ENCODE measurements at regions not wholly inside any gene's neighbourhood (a gene's known extent, or its start where the extent isn't known, plus 50 kb on each side); places are given as distances from the start of the nearest gene placed in this dataset.

GRCh38 chr13:48851707-48852106, 124.0 kb upstream of the FNDC3A start:
- TF ChIP-seq POLR2A (IDR thresholded peaks at IDR 0.05; ENCODE audit: low read depth, low read length) (no peak), SPI1 (IDR thresholded peaks at IDR 0.05; ENCODE audit: low read depth, low read length) (no peak), POLR2AphosphoS5 (IDR thresholded peaks at IDR 0.05; ENCODE audit: low read depth, low read length) (no peak), POU2F2 (IDR thresholded peaks at IDR 0.05; ENCODE audit: low read depth, low read length) (no peak), PAX5 (IDR thresholded peaks at IDR 0.05; ENCODE audit: insufficient read depth, low read length, severe bottlenecking) (no peak), TAF1 (IDR thresholded peaks at IDR 0.05; ENCODE audit: low read depth, low read length) (no peak)

Measured in GM12891 (cell line).